Activated CD4-positive, CD25-positive, alpha-beta regulatory T cell treated with anti-CD3 and anti-CD28 coated beads, Interleukin-2, amount 50 U/mL, for 24 hours (primary cell): ENCODE measurements at regions not wholly inside any gene's neighbourhood (a gene's known extent, or its start where the extent isn't known, plus 50 kb on each side); places are given as distances from the start of the nearest gene placed in this dataset.

Source experiments
- ATAC-seq, 2 donors: fragments of 150-1000 bp; cut with Tn5 transposase; one replicate each; pipeline ENCODE4 v1.10.0; 2021; ENCODE audit warnings: mild to moderate bottlenecking in 1 of 2, moderate library complexity in 1 of 2

- no peak for ATAC-seq
These were observed 374.9 kb upstream of the IRX4 start for GRCh38 chr5:2257326-2258244.

DNA sequence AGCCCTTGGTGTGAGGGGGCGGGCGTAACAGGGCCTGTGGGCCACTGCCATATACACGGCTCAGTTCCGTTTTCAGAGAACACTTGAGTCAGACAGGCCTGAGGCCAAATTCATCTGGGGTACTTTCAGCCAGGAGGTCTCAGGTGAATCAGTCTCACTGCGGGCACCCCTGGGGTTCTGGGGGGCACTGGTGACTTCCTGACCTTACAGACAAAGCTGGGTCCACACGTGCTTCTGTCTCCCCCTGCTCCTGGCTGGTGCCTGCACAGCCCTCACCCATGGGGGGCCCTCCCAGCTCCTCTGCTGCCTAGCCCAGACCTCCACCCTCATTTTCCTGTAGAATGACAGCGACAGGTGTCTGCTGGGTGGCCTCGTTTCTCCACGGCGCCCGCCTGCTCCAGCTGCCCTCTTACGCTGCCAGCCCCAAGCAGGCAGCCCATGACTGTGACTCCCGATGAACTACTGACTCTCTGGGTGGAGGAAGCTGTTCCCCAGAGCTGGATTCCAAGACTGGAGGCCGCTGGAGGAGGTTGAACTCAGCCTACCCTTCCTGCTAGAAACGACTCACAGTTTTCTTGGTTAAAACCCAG is 374.1 kb upstream of the IRX4 start:
- ATAC-seq, result no peak

DNA sequence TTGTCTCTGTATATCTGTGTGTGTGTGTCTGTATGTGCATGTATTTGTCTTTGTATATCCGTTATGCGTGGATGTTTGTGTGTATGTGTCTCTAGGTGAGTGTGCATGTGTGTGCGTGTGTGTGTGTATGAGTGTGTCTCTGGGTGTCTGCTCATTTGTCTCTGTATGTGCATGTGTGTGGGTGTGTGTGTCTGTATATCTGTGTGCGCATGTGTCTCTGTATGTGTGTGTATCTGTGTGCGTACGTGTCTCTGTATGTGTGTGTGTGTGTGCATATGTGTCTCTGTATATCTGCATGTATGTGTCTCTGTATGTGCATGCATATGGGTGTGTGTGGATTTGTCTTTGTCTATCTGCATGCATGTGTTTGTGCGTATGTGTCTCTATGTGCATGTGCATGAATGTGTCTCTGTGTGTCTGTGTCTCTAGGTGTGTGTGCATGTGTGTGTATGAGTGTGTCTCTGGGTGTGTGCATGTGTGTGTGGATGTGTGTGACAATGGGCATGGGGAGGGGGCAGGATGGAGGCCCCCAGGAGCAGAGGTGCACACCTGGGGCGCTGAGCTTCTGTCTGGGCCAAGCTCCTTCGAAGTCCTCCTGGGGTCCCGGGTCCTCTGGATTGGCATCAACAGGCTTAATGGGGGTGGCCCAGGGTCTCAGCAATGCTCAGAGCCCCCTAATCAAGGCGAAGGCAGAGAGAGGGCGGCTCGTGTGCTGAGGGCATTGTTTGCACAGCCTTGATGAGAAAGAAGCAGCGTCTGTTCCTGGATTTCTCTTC is 373.4 kb upstream of the IRX4 start:
- ATAC-seq, result no peak

GRCh38 chr5:2254880-2255750 is 372.4 kb upstream of the IRX4 start:
- no peak for ATAC-seq

DNA sequence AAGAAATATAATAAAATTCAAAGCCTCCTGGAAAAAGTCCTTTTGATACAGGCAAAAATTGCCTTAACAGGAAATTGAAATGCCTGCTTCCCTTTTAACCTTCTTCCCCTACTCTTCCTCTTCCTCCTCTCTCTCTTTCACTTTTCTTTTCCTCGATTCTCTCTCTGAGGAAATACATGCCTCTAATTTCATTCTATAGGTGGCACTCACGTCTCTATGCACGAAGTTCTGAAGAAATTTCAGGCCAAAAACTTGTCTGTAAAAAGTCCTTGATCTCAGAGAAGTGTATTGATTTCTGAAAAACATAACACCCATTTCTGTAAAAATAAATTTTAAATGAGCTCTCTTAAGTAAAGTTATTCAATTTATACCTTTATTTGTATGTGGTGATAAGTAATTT is 371.7 kb upstream of the IRX4 start:
- ATAC-seq, result no peak

DNA sequence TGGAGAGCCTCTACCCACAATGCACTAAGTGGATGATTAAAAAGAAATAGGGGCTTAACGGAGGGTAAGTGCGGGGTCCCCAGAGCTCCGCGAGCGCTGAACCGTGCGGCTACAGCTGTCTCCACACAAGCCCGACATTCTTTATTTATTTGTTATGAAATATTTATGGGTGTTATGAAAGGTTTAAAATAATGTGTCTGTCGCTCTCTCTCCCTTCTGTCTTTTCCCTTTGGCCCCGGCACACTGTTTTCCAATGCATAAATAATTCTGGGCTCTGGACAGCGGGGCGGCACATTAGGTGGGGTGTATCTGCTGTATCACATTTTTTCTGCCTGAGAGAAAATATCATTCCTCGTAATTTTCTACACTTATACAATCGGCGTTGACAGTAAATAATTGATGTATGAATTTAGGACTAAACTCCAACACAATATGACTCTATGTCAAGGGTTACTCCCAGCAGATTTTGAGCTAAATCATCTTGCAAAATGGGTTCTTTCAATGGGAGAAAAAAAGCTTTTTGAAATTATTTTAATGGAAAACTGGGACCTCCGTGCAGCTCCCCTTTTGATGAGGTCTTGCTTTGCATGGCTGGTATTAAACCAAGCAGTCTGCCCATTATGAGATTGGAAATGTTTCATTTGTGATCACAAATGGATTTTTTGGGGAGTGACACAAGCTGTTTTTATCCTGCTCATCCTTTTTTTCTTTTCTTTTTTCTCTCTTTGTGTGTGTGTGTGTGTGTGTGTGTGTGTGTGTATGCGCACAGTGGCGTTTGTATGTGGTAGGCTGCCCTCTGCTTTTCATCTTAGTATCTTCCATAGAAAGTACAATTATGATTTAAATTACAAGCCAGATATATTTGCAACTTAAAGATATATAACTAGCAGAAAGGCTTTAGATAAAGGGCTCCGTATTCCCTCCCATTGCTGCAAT is 370.6 kb upstream of the IRX4 start:
- ATAC-seq, result no peak

DNA sequence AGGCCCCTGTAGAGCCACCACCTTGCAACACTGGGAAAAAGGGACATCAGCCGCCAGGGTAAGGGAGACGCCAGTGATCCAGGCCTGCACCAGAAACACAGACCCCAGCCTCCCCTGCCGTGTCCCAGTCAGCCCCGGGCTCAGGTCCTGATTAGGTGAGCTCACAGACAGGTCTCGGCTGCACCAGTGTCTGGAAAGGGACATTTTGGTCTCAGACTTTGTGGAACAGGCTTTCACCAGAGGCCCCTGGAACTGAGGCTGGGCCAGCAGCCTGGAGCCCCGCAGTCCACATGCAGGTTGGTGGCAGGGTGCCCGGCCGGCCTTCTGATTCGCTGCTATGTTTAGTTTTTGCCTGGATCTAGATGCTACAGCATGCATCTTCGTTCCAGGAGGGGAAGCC is 369.0 kb upstream of the IRX4 start:
- ATAC-seq, result no peak

- ATAC-seq, result no peak
These were observed 368.6 kb upstream of the IRX4 start for GRCh38 chr5:2251298-2251697.

GRCh38 chr5:2250365-2250950 is 367.7 kb upstream of the IRX4 start:
- ATAC-seq, result no peak

- peak in 1 of 2 donors; percentile 10 for ATAC-seq
These were observed 366.7 kb upstream of the IRX4 start for GRCh38 chr5:2249442-2249841.

- ATAC-seq, result no peak
These were observed 366.3 kb upstream of the IRX4 start for GRCh38 chr5:2249026-2249425.

DNA sequence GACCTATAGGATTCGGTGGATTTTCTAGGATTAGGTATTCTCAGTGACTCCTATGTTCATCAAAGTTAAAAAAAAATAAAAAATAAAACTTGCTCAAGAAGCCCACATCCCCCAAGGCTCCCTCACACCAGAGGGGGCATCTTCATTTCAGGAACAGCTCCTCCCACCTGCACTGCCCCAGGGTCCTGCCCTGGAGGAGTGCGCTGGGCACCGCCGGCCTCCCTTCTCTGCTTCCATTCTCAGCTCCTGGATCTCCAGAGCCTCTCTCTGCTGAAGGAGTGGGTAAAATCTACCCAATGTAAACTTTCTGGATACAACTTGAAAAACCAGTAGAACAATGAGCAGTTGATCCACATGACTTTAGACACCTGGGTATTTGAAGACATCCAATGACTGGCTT is 359.8 kb upstream of the IRX4 start:
- ATAC-seq, result no peak

- no peak for ATAC-seq
These were observed 359.1 kb upstream of the IRX4 start for GRCh38 chr5:2241842-2242241.

- no peak for ATAC-seq
These were observed 357.6 kb upstream of the IRX4 start for GRCh38 chr5:2240118-2240904.

- ATAC-seq, result no peak
These were observed 356.6 kb upstream of the IRX4 start for GRCh38 chr5:2239201-2239910.

DNA sequence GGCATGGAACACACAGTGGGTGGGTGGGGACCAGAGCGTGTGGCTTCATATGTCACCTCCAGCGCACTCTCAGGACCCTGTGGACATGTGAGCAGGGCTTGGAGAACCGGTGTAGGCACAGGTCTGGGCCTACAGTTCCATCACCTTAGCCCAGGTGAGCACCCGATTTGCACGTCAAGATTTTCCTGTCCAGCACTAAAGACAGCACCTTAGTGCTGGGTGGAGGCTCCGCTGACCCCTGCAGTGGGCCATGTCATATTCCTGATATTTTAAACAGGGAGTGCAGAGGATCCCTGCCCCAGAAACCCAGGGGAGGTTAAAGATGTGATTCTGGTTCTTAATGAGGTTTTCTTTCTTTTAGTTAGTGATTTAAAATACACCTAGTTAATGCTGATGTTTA is 356.0 kb upstream of the IRX4 start:
- ATAC-seq, result no peak

DNA sequence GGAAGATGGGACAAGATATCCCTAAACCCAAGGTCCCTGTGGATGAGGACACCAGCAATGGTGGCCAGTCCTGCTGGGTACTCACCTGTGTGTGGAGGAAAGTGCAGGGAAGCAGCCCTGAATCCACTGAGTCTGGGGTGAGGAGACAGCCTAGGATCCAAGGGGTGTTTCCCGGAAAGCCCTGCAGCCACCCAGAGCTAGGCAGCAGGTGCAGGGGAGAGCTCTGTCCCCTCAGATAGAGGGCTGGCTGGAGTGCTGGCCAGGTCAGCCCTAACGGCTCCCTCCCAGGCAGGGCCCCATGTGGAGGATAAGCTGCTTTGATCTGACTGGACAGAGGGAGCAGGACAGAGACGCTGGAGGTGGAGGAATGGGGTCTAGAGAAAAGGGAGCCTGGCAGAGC is 344.7 kb upstream of the IRX4 start:
- no peak for ATAC-seq

- no peak for ATAC-seq
These were observed 342.0 kb upstream of the IRX4 start for GRCh38 chr5:2224689-2225088.

GRCh38 chr5:2223303-2223702 is 340.6 kb upstream of the IRX4 start:
- ATAC-seq, result no peak
